H9 (cell line): ENCODE measurements at regions not wholly inside any gene's neighbourhood (a gene's known extent, or its start where the extent isn't known, plus 50 kb on each side); places are given as distances from the start of the nearest gene placed in this dataset.

Experiments
- DNase-seq: peaks from one replicate; pipeline ENCODE4 v3.0.0-alpha.2; 2017
- H2AFZ ChIP-seq: one replicate; pipeline ENCODE4 v1.6.1; 2013; ENCODE audit warnings: mild to moderate bottlenecking, low read length, control low read depth, moderate library complexity
- H2AK5ac ChIP-seq: 2 replicates; pipeline ENCODE4 v1.6.1; 2013; ENCODE audit warnings: low read length, control low read depth, mixed read lengths; ENCODE audit not compliant: insufficient read length
- H2BK120ac ChIP-seq: one replicate; pipeline ENCODE4 v1.6.1; 2013; ENCODE audit warnings: low read depth, mild to moderate bottlenecking, low read length, control low read depth, inconsistent platforms; ENCODE audit not compliant: poor library complexity, severe bottlenecking
- H2BK12ac ChIP-seq: 2 replicates; pipeline ENCODE4 v1.6.1; 2013; ENCODE audit warnings: low read length, control low read depth, mixed read lengths, low read depth; ENCODE audit not compliant: insufficient read length
- H2BK15ac ChIP-seq: 2 replicates; pipeline ENCODE4 v1.6.1; 2013; ENCODE audit warnings: low read depth, low read length, control low read depth
- H2BK20ac ChIP-seq: one replicate; pipeline ENCODE4 v1.6.1; 2013; ENCODE audit warnings: low read depth, mild to moderate bottlenecking, low read length, control low read depth, inconsistent platforms; ENCODE audit not compliant: poor library complexity, severe bottlenecking
- H2BK5ac ChIP-seq: 2 replicates; pipeline ENCODE4 v1.6.1; 2013; ENCODE audit warnings: low read length, control low read depth, mixed read lengths; ENCODE audit not compliant: insufficient read length
- H3K14ac ChIP-seq: 2 replicates; pipeline ENCODE4 v1.6.1; 2013; ENCODE audit warnings: low read length, control low read depth; ENCODE audit not compliant: insufficient read depth
- H3K18ac ChIP-seq: 2 replicates; pipeline ENCODE4 v1.6.1; 2013; ENCODE audit warnings: low read depth, mild to moderate bottlenecking, mixed read lengths, low read length, control low read depth; ENCODE audit not compliant: insufficient read length
- H3K23ac ChIP-seq: 2 replicates; pipeline ENCODE4 v1.6.1; 2013; ENCODE audit warnings: low read length, control low read depth, mixed read lengths, low read depth; ENCODE audit not compliant: insufficient read length
- H3K23me2 ChIP-seq: 2 replicates; pipeline ENCODE4 v1.6.1; 2013; ENCODE audit warnings: low read depth, mild to moderate bottlenecking, mixed read lengths, low read length, control low read depth; ENCODE audit not compliant: insufficient read length, poor library complexity, severe bottlenecking
- H3K27ac ChIP-seq: 2 replicates; pipeline ENCODE4 v1.5.1; 2013; ENCODE audit warnings: low read length, control low read depth, mixed read lengths, low read depth; ENCODE audit not compliant: insufficient read length
- H3K27me3 ChIP-seq: 2 replicates; pipeline ENCODE4 v1.6.1; 2013; ENCODE audit warnings: low read length, control low read depth, inconsistent platforms; ENCODE audit not compliant: insufficient read depth
- H3K4ac ChIP-seq: 2 replicates; pipeline ENCODE4 v1.6.1; 2013; ENCODE audit warnings: low read depth, mild to moderate bottlenecking, control low read depth, inconsistent platforms, low read length, moderate library complexity
- H3K4me1 ChIP-seq: 2 replicates; pipeline ENCODE4 v1.6.1; 2013; ENCODE audit warnings: low read length, control low read depth, inconsistent platforms; ENCODE audit not compliant: insufficient read depth
- H3K4me2 ChIP-seq: 2 replicates; pipeline ENCODE4 v1.6.1; 2013; ENCODE audit warnings: low read length, control low read depth, mixed read lengths; ENCODE audit not compliant: insufficient read length, insufficient read depth
- H3K56ac ChIP-seq: 2 replicates; pipeline ENCODE4 v1.6.1; 2013; ENCODE audit warnings: low read depth, mild to moderate bottlenecking, mixed read lengths, low read length, control low read depth; ENCODE audit not compliant: insufficient read length
- H3K79me1 ChIP-seq: 2 replicates; pipeline ENCODE4 v1.6.1; 2013; ENCODE audit warnings: low read depth, mild to moderate bottlenecking, moderate library complexity, low read length, control low read depth, inconsistent platforms; ENCODE audit not compliant: insufficient read depth, poor library complexity, severe bottlenecking
- H3K79me2 ChIP-seq: 2 replicates; pipeline ENCODE4 v1.6.1; 2013; ENCODE audit warnings: low read length, control low read depth, inconsistent platforms; ENCODE audit not compliant: insufficient read depth
- H3K9ac ChIP-seq: 2 replicates; pipeline ENCODE4 v1.6.1; 2013; ENCODE audit warnings: low read length, control low read depth, mixed read lengths; ENCODE audit not compliant: insufficient read length; ENCODE audit errors: extremely low read depth
- H3K9me3 ChIP-seq: one replicate; pipeline ENCODE4 v1.6.1; 2013; ENCODE audit warnings: low read depth, low read length, inconsistent platforms; ENCODE audit not compliant: control insufficient read depth
- H3T11ph ChIP-seq: one replicate; pipeline ENCODE4 v1.6.1; 2013; ENCODE audit warnings: mild to moderate bottlenecking, low read length, control low read depth, inconsistent platforms
- H4K20me1 ChIP-seq: one replicate; pipeline ENCODE4 v1.6.1; 2013; ENCODE audit not compliant: control insufficient read depth, insufficient read length, insufficient read depth
- H4K5ac ChIP-seq: 2 replicates; pipeline ENCODE4 v1.6.1; 2013; ENCODE audit warnings: low read depth, mild to moderate bottlenecking, mixed read lengths, low read length, control low read depth; ENCODE audit not compliant: insufficient read length
- H4K8ac ChIP-seq: replicated peaks from 2 replicates; pipeline ENCODE4 v1.6.1; 2013; ENCODE audit warnings: low read length, control low read depth, mixed read lengths, low read depth; ENCODE audit not compliant: insufficient read length
- H4K91ac ChIP-seq: 2 replicates; pipeline ENCODE4 v1.6.1; 2013; ENCODE audit warnings: low read depth, mild to moderate bottlenecking, moderate library complexity, mixed read lengths, low read length, control low read depth; ENCODE audit not compliant: insufficient read length
- H3K27ac Mint-ChIP-seq, 3 experiments: 2 replicates in 2 of 3; 3 replicates in 1 of 3; pipeline ENCODE4 v1.8.0; 2020 to 2021; ENCODE audit warnings: mixed read lengths in 3 of 3, mild to moderate bottlenecking in 1 of 3, moderate library complexity in 1 of 3
- H3K27me3 Mint-ChIP-seq: 2 replicates; pipeline ENCODE4 v1.8.0; 2021; ENCODE audit warnings: low read depth, mild to moderate bottlenecking, moderate library complexity, mixed read lengths
- H3K36me3 Mint-ChIP-seq, 3 experiments: 2 replicates in 2 of 3; 3 replicates in 1 of 3; pipeline ENCODE4 v1.8.0; 2020 to 2021; ENCODE audit warnings: low read depth in 3 of 3, mixed read lengths in 3 of 3; ENCODE audit not compliant: insufficient read depth in 1 of 3
- H3K4me1 Mint-ChIP-seq, 2 experiments: 2 replicates each; pipeline ENCODE4 v1.8.0; 2020; ENCODE audit warnings: mixed read lengths in 2 of 2
- H3K4me3 Mint-ChIP-seq, 2 experiments: 2 replicates in 1 of 2; 3 replicates in 1 of 2; pipeline ENCODE4 v1.8.0; 2020 to 2021; ENCODE audit warnings: mild to moderate bottlenecking in 2 of 2, mixed read lengths in 2 of 2, moderate library complexity in 1 of 2
- H3K9me3 Mint-ChIP-seq, 2 experiments: 2 replicates in 1 of 2; 3 replicates in 1 of 2; pipeline ENCODE4 v1.8.0; 2020; ENCODE audit warnings: mild to moderate bottlenecking in 2 of 2, mixed read lengths in 2 of 2, moderate library complexity in 1 of 2
- CTCF ChIP-seq: fragments of 200-600 bp; sonication (generic); conservative IDR thresholded peaks from 3 replicates; pipeline ENCODE4 v1.8.0; 2021; ENCODE audit warnings: antibody characterized with exemption, mild to moderate bottlenecking
- WGBS: extraction: QIAGEN DNeasy Blood & Tissue Kit; methylation state at CpG from one replicate; pipeline ENCODE4 v1.1.7; 2013; ENCODE audit warnings: missing lambda C conversion rate, low lambda C conversion rate, mixed read lengths; ENCODE audit not compliant: insufficient read length; ENCODE audit errors: extremely low coverage; 5-methylcytosine and 5-hydroxymethylcytosine counted together

- H3K4me2 ChIP-seq: no peak overlapping the region
- H3K27ac ChIP-seq: no peak overlapping the region
- no peak overlapping the region for H2AFZ ChIP-seq
- no peak overlapping the region for H2BK12ac ChIP-seq
- no peaks in the 10 kb centered on the region for H3K79me2 ChIP-seq
- H3T11ph ChIP-seq: no peak overlapping the region
- Mint-ChIP-seq H3K9me3 (peaks cover 1 to 2% of the 10 kb centered on the region in 2 experiments; a peak in 3 of 5 replicates), H3K4me1 (peaks cover 11 to 17% of the 10 kb centered on the region in 2 experiments), H3K27me3 (no peaks in the 10 kb centered on the region; the same call in 1 of the 2 replicates), H3K4me3 (no peak overlapping the region), H3K27ac (no peak overlapping the region), H3K36me3 (peaks cover 0 to 2% (median under 1%) of the 10 kb centered on the region in 3 experiments; a peak in 3 of 7 replicates)
- H3K23me2 ChIP-seq: no peaks in the 10 kb centered on the region
- H3K79me1 ChIP-seq: no peaks in the 10 kb centered on the region
- no peak overlapping the region for H3K14ac ChIP-seq
- H3K9me3 ChIP-seq: no peaks in the 10 kb centered on the region
- no peak overlapping the region for H4K91ac ChIP-seq
- no peak overlapping the region for H3K56ac ChIP-seq
- no peak overlapping the region for H4K5ac ChIP-seq
- no peak overlapping the region for H3K9ac ChIP-seq
- no peak overlapping the region for H3K4ac ChIP-seq
- H3K4me1 ChIP-seq: no peaks in the 10 kb centered on the region
- H4K8ac ChIP-seq: no peak overlapping the region
- DNase-seq: no peak
- H3K27me3 ChIP-seq: no peaks in the 10 kb centered on the region
- no peak overlapping the region for H2BK120ac ChIP-seq
- no peak overlapping the region for H2BK15ac ChIP-seq
- H3K18ac ChIP-seq: no peak overlapping the region
- H2BK20ac ChIP-seq: no peak overlapping the region
- no CpG with 5 or more reads among the region's 3 CpGs for WGBS
- H4K20me1 ChIP-seq: no peaks in the 10 kb centered on the region
- H3K23ac ChIP-seq: no peak overlapping the region
- TF ChIP-seq CTCF: no peak
- H2BK5ac ChIP-seq: no peak overlapping the region
- no peak overlapping the region for H2AK5ac ChIP-seq
These were observed 243.7 kb upstream of the LYPLAL1 start for GRCh38 chr1:218930000-218930399.
